WTC11 (cell line): ENCODE measurements at regions not wholly inside any gene's neighbourhood (a gene's known extent, or its start where the extent isn't known, plus 50 kb on each side); places are given as distances from the start of the nearest gene placed in this dataset.

Experiments
- ATAC-seq: fragments of 200-7000 bp; cut with Tn5 transposase; 2 replicates; pipeline ENCODE4 v1.10.0; 2021; ENCODE audit warnings: mild to moderate bottlenecking, moderate library complexity
- CTCF ChIA-PET: fragments of 300-600 bp; sonication (Branson Sonifier 250); formaldehyde crosslinking; loops from one replicate; lab custom pipeline; 2021; ENCODE audit warnings: antibody characterized with exemption; lab: Charles Lee
- POLR2A ChIA-PET: fragments of 350-600 bp; sonication (Branson Sonifier 250); formaldehyde crosslinking; loops from one replicate; lab custom pipeline; 2021; ENCODE audit warnings: antibody characterized with exemption; lab: Charles Lee
- DNase-seq: peaks from one replicate; pipeline ENCODE4 v3.0.0; 2021; ENCODE audit warnings: low spot score
- H3K27ac Mint-ChIP-seq: 2 replicates; pipeline ENCODE4 v1.8.0; 2021; ENCODE audit warnings: mixed read lengths
- H3K27me3 Mint-ChIP-seq: 2 replicates; pipeline ENCODE4 v1.8.0; 2021; ENCODE audit warnings: low read depth, mild to moderate bottlenecking, moderate library complexity, mixed read lengths
- H3K36me3 Mint-ChIP-seq: 2 replicates; pipeline ENCODE4 v1.8.0; 2021; ENCODE audit warnings: mixed read lengths
- H3K4me1 Mint-ChIP-seq: 2 replicates; pipeline ENCODE4 v1.8.0; 2022; ENCODE audit warnings: mixed read lengths
- H3K4me3 Mint-ChIP-seq: 2 replicates; pipeline ENCODE4 v1.8.0; 2021; ENCODE audit warnings: mild to moderate bottlenecking, moderate library complexity, mixed read lengths
- H3K9me3 Mint-ChIP-seq: 2 replicates; pipeline ENCODE4 v1.8.0; 2021; ENCODE audit warnings: mixed read lengths
- CBFB ChIP-seq: sonication (generic); formaldehyde crosslinking; IDR thresholded peaks from 2 replicates; pipeline ENCODE4 v1.8.1; 2022; ENCODE audit warnings: mild to moderate bottlenecking, low read depth, missing genetic modification reagents
- EMX1 ChIP-seq: fragments of 250-450 bp; sonication (Bioruptor Pico); IDR thresholded peaks from 2 replicates; pipeline ENCODE4 v1.8.0; 2021; ENCODE audit warnings: mild to moderate bottlenecking
- ESRRA ChIP-seq: sonication (generic); formaldehyde crosslinking; IDR thresholded peaks from 2 replicates; pipeline ENCODE4 v1.8.1; 2022; ENCODE audit warnings: mild to moderate bottlenecking, missing genetic modification reagents, borderline replicate concordance
- ETV6 ChIP-seq: sonication (generic); formaldehyde crosslinking; IDR thresholded peaks from 2 replicates; pipeline ENCODE4 v1.8.1; 2022; ENCODE audit warnings: mild to moderate bottlenecking, missing genetic modification reagents
- FOXJ3 ChIP-seq: sonication (generic); formaldehyde crosslinking; IDR thresholded peaks from 2 replicates; pipeline ENCODE4 v1.9.0; 2021; ENCODE audit warnings: missing genetic modification reagents, mild to moderate bottlenecking, borderline replicate concordance
- GTF2I ChIP-seq: fragments of 250-450 bp; sonication (Bioruptor Pico); conservative IDR thresholded peaks from 2 replicates; pipeline ENCODE4 v1.4.0; 2021; ENCODE audit warnings: mild to moderate bottlenecking
- JUN ChIP-seq: sonication (generic); formaldehyde crosslinking; IDR thresholded peaks from 2 replicates; pipeline ENCODE4 v1.8.0; 2023; ENCODE audit warnings: mild to moderate bottlenecking, missing genetic modification reagents
- NR2C2 ChIP-seq: sonication (generic); formaldehyde crosslinking; IDR thresholded peaks from 2 replicates; pipeline ENCODE4 v1.8.0; 2022; ENCODE audit warnings: mild to moderate bottlenecking, missing genetic modification reagents
- NR3C1 ChIP-seq: sonication (generic); formaldehyde crosslinking; conservative IDR thresholded peaks from 2 replicates; pipeline ENCODE4 v1.8.1; 2023; ENCODE audit warnings: low read depth, mild to moderate bottlenecking, missing genetic modification reagents
- SMAD3 ChIP-seq: sonication (generic); formaldehyde crosslinking; IDR thresholded peaks from 2 replicates; pipeline ENCODE4 v1.8.0; 2022; ENCODE audit warnings: missing genetic modification reagents, mild to moderate bottlenecking, borderline replicate concordance
- SMAD4 ChIP-seq: sonication (generic); formaldehyde crosslinking; IDR thresholded peaks from 2 replicates; pipeline ENCODE4 v1.8.0; 2022; ENCODE audit warnings: mild to moderate bottlenecking, missing genetic modification reagents
- SP1 ChIP-seq: sonication (generic); formaldehyde crosslinking; conservative IDR thresholded peaks from 2 replicates; pipeline ENCODE4 v1.8.1; 2022; ENCODE audit warnings: missing genetic modification reagents
- TEAD1 ChIP-seq: sonication (generic); formaldehyde crosslinking; IDR thresholded peaks from 2 replicates; pipeline ENCODE4 v1.8.0; 2022; ENCODE audit warnings: mild to moderate bottlenecking, missing genetic modification reagents
- TEAD4 ChIP-seq: sonication (generic); formaldehyde crosslinking; IDR thresholded peaks from 2 replicates; pipeline ENCODE4 v1.8.0; 2022; ENCODE audit warnings: mild to moderate bottlenecking, missing genetic modification reagents
- ZBTB21 ChIP-seq: sonication (generic); formaldehyde crosslinking; IDR thresholded peaks from 2 replicates; pipeline ENCODE4 v1.8.1; 2023; ENCODE audit warnings: mild to moderate bottlenecking, missing genetic modification reagents, borderline replicate concordance
- ZNF138 ChIP-seq: sonication (generic); formaldehyde crosslinking; conservative IDR thresholded peaks from 2 replicates; pipeline ENCODE4 v1.8.1; 2022; ENCODE audit warnings: mild to moderate bottlenecking, moderate library complexity, missing genetic modification reagents
- ZNF232 ChIP-seq: sonication (generic); formaldehyde crosslinking; IDR thresholded peaks from 2 replicates; pipeline ENCODE4 v1.8.0; 2022; ENCODE audit warnings: mild to moderate bottlenecking, missing genetic modification reagents
- ZNF423 ChIP-seq: fragments of 250-450 bp; sonication (Bioruptor Pico); IDR thresholded peaks from 2 replicates; pipeline ENCODE4 v2.1.2; 2022; ENCODE audit warnings: mild to moderate bottlenecking, moderate library complexity
- TF ChIP-seq, protein P1 (sequence below): sonication (generic); formaldehyde crosslinking; IDR thresholded peaks from 2 replicates; pipeline ENCODE4 v1.8.0; 2022; ENCODE audit warnings: missing genetic modification reagents
- TF ChIP-seq, protein P2 (sequence below): sonication (generic); formaldehyde crosslinking; conservative IDR thresholded peaks from 2 replicates; pipeline ENCODE4 v1.8.1; 2023; ENCODE audit warnings: mild to moderate bottlenecking, low read depth, missing genetic modification reagents, moderate library complexity
- TF ChIP-seq, protein P3 (sequence below): sonication (generic); formaldehyde crosslinking; IDR thresholded peaks from 2 replicates; pipeline ENCODE4 v1.8.0; 2023; ENCODE audit warnings: mild to moderate bottlenecking, missing genetic modification reagents
- TF ChIP-seq, protein P4 (sequence below): sonication (generic); formaldehyde crosslinking; IDR thresholded peaks from 2 replicates; pipeline ENCODE4 v1.8.1; 2022; ENCODE audit warnings: mild to moderate bottlenecking, moderate library complexity, missing genetic modification reagents
- TF ChIP-seq, protein P5 (sequence below): sonication (generic); formaldehyde crosslinking; IDR thresholded peaks from 2 replicates; pipeline ENCODE4 v1.8.0; 2022; ENCODE audit warnings: mild to moderate bottlenecking, missing genetic modification reagents

DNA sequence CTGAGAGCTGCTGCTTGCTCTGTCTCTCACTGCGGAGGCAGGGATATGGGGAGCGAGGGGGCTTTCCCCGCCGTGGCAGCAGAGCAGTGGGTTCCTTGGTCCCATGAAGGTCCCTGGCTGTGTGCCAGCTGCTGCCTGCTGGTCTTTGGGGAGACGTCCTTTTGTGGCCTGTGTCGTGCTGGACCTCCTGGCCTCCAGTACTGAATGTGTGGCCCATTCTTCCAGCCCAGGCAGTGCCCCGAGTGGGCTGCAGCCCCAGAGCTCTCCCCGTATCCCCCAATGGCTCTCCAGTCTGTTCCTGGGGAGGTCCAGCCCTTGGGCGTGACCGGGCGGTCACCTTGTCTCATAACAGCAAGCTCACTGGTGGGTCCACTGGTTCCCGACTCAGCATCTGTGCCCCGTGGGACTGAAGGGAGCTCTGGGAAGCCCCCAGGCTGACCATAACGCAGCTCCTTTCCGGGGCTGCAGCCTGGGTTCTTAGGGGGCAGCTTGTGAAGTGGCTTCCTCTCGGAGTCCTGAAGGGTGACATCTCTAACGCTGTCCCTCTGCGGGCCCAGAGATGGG, 115.6 kb downstream of the SMIM20 start:
- Mint-ChIP-seq H3K36me3 (peaks cover 12% of the 10 kb centered on the region), H3K27me3 (no peaks in the 10 kb centered on the region; the same call in 1 of the 2 replicates), H3K9me3 (peaks cover 9% of the 10 kb centered on the region), H3K4me1 (peaks cover 53% of the 10 kb centered on the region), H3K4me3 (peak overlapping the region; percentile 47), H3K27ac (peak overlapping the region; percentile 97)
- TF ChIP-seq JUN (CRISPR knock-in tag) (no peak), CBFB (CRISPR knock-in tag) (no peak), FOXJ3 (CRISPR knock-in tag) (no peak), SMAD4 (CRISPR knock-in tag) (no peak), SP1 (no peak), NR3C1 (CRISPR knock-in tag) (no peak), TEAD4 (no peak), GTF2I (CRISPR knock-in tag) (no peak), ZNF232 (CRISPR knock-in tag) (no peak)
- TF ChIP-seq, protein P1, sequence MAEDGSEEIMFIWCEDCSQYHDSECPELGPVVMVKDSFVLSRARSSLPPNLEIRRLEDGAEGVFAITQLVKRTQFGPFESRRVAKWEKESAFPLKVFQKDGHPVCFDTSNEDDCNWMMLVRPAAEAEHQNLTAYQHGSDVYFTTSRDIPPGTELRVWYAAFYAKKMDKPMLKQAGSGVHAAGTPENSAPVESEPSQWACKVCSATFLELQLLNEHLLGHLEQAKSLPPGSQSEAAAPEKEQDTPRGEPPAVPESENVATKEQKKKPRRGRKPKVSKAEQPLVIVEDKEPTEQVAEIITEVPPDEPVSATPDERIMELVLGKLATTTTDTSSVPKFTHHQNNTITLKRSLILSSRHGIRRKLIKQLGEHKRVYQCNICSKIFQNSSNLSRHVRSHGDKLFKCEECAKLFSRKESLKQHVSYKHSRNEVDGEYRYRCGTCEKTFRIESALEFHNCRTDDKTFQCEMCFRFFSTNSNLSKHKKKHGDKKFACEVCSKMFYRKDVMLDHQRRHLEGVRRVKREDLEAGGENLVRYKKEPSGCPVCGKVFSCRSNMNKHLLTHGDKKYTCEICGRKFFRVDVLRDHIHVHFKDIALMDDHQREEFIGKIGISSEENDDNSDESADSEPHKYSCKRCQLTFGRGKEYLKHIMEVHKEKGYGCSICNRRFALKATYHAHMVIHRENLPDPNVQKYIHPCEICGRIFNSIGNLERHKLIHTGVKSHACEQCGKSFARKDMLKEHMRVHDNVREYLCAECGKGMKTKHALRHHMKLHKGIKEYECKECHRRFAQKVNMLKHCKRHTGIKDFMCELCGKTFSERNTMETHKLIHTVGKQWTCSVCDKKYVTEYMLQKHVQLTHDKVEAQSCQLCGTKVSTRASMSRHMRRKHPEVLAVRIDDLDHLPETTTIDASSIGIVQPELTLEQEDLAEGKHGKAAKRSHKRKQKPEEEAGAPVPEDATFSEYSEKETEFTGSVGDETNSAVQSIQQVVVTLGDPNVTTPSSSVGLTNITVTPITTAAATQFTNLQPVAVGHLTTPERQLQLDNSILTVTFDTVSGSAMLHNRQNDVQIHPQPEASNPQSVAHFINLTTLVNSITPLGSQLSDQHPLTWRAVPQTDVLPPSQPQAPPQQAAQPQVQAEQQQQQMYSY (CRISPR knock-in tag) = no peak
- TF ChIP-seq, protein P2, sequence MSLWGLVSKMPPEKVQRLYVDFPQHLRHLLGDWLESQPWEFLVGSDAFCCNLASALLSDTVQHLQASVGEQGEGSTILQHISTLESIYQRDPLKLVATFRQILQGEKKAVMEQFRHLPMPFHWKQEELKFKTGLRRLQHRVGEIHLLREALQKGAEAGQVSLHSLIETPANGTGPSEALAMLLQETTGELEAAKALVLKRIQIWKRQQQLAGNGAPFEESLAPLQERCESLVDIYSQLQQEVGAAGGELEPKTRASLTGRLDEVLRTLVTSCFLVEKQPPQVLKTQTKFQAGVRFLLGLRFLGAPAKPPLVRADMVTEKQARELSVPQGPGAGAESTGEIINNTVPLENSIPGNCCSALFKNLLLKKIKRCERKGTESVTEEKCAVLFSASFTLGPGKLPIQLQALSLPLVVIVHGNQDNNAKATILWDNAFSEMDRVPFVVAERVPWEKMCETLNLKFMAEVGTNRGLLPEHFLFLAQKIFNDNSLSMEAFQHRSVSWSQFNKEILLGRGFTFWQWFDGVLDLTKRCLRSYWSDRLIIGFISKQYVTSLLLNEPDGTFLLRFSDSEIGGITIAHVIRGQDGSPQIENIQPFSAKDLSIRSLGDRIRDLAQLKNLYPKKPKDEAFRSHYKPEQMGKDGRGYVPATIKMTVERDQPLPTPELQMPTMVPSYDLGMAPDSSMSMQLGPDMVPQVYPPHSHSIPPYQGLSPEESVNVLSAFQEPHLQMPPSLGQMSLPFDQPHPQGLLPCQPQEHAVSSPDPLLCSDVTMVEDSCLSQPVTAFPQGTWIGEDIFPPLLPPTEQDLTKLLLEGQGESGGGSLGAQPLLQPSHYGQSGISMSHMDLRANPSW = no peak
- TF ChIP-seq, protein P3, sequence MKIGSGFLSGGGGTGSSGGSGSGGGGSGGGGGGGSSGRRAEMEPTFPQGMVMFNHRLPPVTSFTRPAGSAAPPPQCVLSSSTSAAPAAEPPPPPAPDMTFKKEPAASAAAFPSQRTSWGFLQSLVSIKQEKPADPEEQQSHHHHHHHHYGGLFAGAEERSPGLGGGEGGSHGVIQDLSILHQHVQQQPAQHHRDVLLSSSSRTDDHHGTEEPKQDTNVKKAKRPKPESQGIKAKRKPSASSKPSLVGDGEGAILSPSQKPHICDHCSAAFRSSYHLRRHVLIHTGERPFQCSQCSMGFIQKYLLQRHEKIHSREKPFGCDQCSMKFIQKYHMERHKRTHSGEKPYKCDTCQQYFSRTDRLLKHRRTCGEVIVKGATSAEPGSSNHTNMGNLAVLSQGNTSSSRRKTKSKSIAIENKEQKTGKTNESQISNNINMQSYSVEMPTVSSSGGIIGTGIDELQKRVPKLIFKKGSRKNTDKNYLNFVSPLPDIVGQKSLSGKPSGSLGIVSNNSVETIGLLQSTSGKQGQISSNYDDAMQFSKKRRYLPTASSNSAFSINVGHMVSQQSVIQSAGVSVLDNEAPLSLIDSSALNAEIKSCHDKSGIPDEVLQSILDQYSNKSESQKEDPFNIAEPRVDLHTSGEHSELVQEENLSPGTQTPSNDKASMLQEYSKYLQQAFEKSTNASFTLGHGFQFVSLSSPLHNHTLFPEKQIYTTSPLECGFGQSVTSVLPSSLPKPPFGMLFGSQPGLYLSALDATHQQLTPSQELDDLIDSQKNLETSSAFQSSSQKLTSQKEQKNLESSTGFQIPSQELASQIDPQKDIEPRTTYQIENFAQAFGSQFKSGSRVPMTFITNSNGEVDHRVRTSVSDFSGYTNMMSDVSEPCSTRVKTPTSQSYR (CRISPR knock-in tag) = no peak
- DNase-seq (peak; percentile 18), ATAC-seq (peak; percentile 0; the same call in 1 of the 2 replicates)
- CTCF ChIA-PET = interaction anchor here (0.7 to 3.6 kb wide), 26 partner anchors 9 to 554 kb away, joined by 3 to 30 read pairs (median 4); partner anchors contain the start of genes RBPJ and TBC1D19
- POLR2A ChIA-PET = interaction anchor here (0.7 to 2.7 kb wide), 9 partner anchors 11 to 831 kb away, joined by 3 to 18 read pairs (median 4); partner anchors contain the start of gene RBPJ

DNA sequence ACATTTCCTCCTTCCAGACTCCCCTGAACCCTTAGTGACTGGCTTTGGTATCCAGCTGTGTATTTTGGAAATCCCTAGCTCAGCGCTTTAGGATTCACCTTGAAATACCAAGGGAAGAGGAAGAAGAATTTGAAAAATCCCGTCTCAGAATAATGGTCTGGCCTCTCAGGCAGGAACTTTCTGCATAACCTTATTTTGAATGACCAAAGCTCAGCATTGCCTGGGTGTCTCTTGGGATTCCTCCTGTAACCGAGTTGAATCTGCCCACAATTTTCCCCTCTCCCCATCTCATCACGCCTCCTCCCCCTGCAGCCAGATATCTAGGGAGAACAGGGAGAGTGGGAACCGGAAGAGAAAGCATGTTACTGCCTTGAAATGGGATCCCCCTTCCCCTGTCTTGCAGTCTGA, 116.2 kb downstream of the SMIM20 start:
- DNase-seq (peak; percentile 63), ATAC-seq (peak; percentile 78)
- H3K27ac Mint-ChIP-seq = peak overlapping the region; percentile 97
- H3K9me3 Mint-ChIP-seq = peaks cover 9% of the 10 kb centered on the region
- peak overlapping the region; percentile 47 for H3K4me3 Mint-ChIP-seq
- 0 out of 2 replicates have a peak, but pooled peaks have one; percentile 37 for TF ChIP-seq TEAD4
- TF ChIP-seq ZNF423 = 0 out of 2 replicates have a peak, but pooled peaks have one; percentile 2
- TF ChIP-seq, protein P4, sequence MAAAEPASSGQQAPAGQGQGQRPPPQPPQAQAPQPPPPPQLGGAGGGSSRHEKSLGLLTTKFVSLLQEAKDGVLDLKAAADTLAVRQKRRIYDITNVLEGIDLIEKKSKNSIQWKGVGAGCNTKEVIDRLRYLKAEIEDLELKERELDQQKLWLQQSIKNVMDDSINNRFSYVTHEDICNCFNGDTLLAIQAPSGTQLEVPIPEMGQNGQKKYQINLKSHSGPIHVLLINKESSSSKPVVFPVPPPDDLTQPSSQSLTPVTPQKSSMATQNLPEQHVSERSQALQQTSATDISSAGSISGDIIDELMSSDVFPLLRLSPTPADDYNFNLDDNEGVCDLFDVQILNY (CRISPR knock-in tag) = 0 out of 2 replicates have a peak, but pooled peaks have one; percentile 24
- 0 out of 2 replicates have a peak, but pooled peaks have one; percentile 41 for TF ChIP-seq ESRRA (CRISPR knock-in tag)
- 0 out of 2 replicates have a peak, but pooled peaks have one; percentile 54 for TF ChIP-seq NR3C1 (CRISPR knock-in tag)
- TF ChIP-seq ZNF138 (CRISPR knock-in tag) = no peak
- peak; percentile 87; the same call in 1 of the 2 replicates for TF ChIP-seq TEAD1 (CRISPR knock-in tag)
- TF ChIP-seq SMAD3 (CRISPR knock-in tag) = 0 out of 2 replicates have a peak, but pooled peaks have one; percentile 39
- peak; percentile 63; the same call in 1 of the 2 replicates for TF ChIP-seq ZBTB21 (CRISPR knock-in tag)
- no peak for TF ChIP-seq JUN (CRISPR knock-in tag)
- no peak for TF ChIP-seq NR2C2 (CRISPR knock-in tag)
- 0 out of 2 replicates have a peak, but pooled peaks have one; percentile 54 for TF ChIP-seq ETV6 (CRISPR knock-in tag)
- no peak for TF ChIP-seq EMX1 (CRISPR knock-in tag)
- TF ChIP-seq, protein P5, sequence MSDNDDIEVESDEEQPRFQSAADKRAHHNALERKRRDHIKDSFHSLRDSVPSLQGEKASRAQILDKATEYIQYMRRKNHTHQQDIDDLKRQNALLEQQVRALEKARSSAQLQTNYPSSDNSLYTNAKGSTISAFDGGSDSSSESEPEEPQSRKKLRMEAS (CRISPR knock-in tag) = peak; percentile 50
- TF ChIP-seq CBFB (CRISPR knock-in tag) = 0 out of 2 replicates have a peak, but pooled peaks have one; percentile 29
- H3K36me3 Mint-ChIP-seq = peaks cover 12% of the 10 kb centered on the region
- no peaks in the 10 kb centered on the region for H3K27me3 Mint-ChIP-seq
- POLR2A ChIA-PET = interaction anchor here (0.7 to 2.7 kb wide), 9 partner anchors 12 to 831 kb away, joined by 3 to 18 read pairs (median 4); partner anchors contain the start of gene RBPJ
- CTCF ChIA-PET = interaction anchor here (0.6 to 3.6 kb wide), 26 partner anchors 8 to 553 kb away, joined by 3 to 30 read pairs (median 6); partner anchors contain the start of genes RBPJ and TBC1D19
- peaks cover 53% of the 10 kb centered on the region for H3K4me1 Mint-ChIP-seq
